HEK293T (cell line): ENCODE measurements at regions not wholly inside any gene's neighbourhood (a gene's known extent, or its start where the extent isn't known, plus 50 kb on each side); places are given as distances from the start of the nearest gene placed in this dataset.
"Not testable (repeated sequence)": the region's sequence is repeated elsewhere in the genome, so short reads cannot be mapped to it uniquely, and the experiment has no call there.

Experiments
- CTCF ChIA-PET: fragments of 350-600 bp; formaldehyde crosslinking; extraction: SDS; loops from one replicate; lab custom pipeline; 2021; ENCODE audit warnings: antibody characterized with exemption, inconsistent platforms; lab: Yijun Ruan, JAX
- POLR2A ChIA-PET: fragments of 350-600 bp; formaldehyde crosslinking; extraction: SDS; loops from one replicate; lab custom pipeline; 2020; ENCODE audit warnings: antibody characterized with exemption, inconsistent platforms; lab: Yijun Ruan, JAX
- DNase-seq: peaks from one replicate; pipeline ENCODE4 v3.0.0; 2012; ENCODE audit warnings: mixed read lengths; ENCODE audit errors: extremely low spot score
- ARNT ChIP-seq: fragments of 450-650 bp; IDR thresholded peaks from 2 replicates; pipeline ENCODE4 v1.6.1; 2017; ENCODE audit warnings: mild to moderate bottlenecking
- BHLHE40 ChIP-seq: fragments of 450-650 bp; IDR thresholded peaks from 2 replicates; pipeline ENCODE4 v1.6.1; 2016; ENCODE audit warnings: mild to moderate bottlenecking, moderate library complexity, borderline replicate concordance
- CTBP1 ChIP-seq: fragments of 450-650 bp; IDR thresholded peaks from 2 replicates; pipeline ENCODE4 v1.6.1; 2016; ENCODE audit warnings: borderline replicate concordance
- ELF4 ChIP-seq: fragments of 450-650 bp; IDR thresholded peaks from 2 replicates; pipeline ENCODE4 v1.6.1; 2017; ENCODE audit warnings: antibody characterized with exemption
- FOXA1 ChIP-seq: fragments of 450-650 bp; IDR thresholded peaks from 2 replicates; pipeline ENCODE4 v1.6.1; 2016; ENCODE audit warnings: mild to moderate bottlenecking
- FOXK2 ChIP-seq: fragments of 450-650 bp; IDR thresholded peaks from 2 replicates; pipeline ENCODE4 v1.6.1; 2016; ENCODE audit warnings: mild to moderate bottlenecking
- FOXM1 ChIP-seq: fragments of 450-650 bp; IDR thresholded peaks from 2 replicates; pipeline ENCODE4 v1.6.1; 2017; ENCODE audit warnings: mild to moderate bottlenecking, borderline replicate concordance
- HDGF ChIP-seq: fragments of 450-650 bp; IDR thresholded peaks from 2 replicates; pipeline ENCODE4 v1.6.1; 2017; ENCODE audit warnings: antibody characterized with exemption, borderline replicate concordance
- L3MBTL2 ChIP-seq: fragments of 450-650 bp; conservative IDR thresholded peaks from 2 replicates; pipeline ENCODE4 v1.6.1; 2016; ENCODE audit warnings: mild to moderate bottlenecking
- LEF1 ChIP-seq: fragments of 450-650 bp; IDR thresholded peaks from 2 replicates; pipeline ENCODE4 v1.6.1; 2017; ENCODE audit warnings: mild to moderate bottlenecking, borderline replicate concordance
- NFRKB ChIP-seq: fragments of 450-650 bp; IDR thresholded peaks from 2 replicates; pipeline ENCODE4 v1.6.1; 2016; ENCODE audit warnings: mild to moderate bottlenecking, moderate library complexity
- PKNOX1 ChIP-seq: fragments of 450-650 bp; IDR thresholded peaks from 2 replicates; pipeline ENCODE4 v1.6.1; 2016
- SP1 ChIP-seq: fragments of 450-650 bp; IDR thresholded peaks from 2 replicates; pipeline ENCODE4 v1.6.1; 2017
- SUZ12 ChIP-seq: fragments of 450-650 bp; IDR thresholded peaks from 2 replicates; pipeline ENCODE4 v1.6.1; 2016; ENCODE audit warnings: mild to moderate bottlenecking
- TARDBP ChIP-seq: fragments of 450-650 bp; IDR thresholded peaks from 2 replicates; pipeline ENCODE4 v1.6.1; 2016
- ZNF384 ChIP-seq: fragments of 450-650 bp; IDR thresholded peaks from 2 replicates; pipeline ENCODE4 v1.6.1; 2016

- CTCF ChIA-PET, result no interaction called here
- POLR2A ChIA-PET, result no interaction called here
- no peak for DNase-seq
- TF ChIP-seq ARNT, result no peak
These were observed 187.8 kb downstream of the HIPK3 start for GRCh38 chr11:33444835-33445594.

GRCh38 chr11:33443684-33444083, 186.5 kb downstream of the HIPK3 start:
- no peak for TF ChIP-seq HDGF
- no peak for TF ChIP-seq FOXK2
- TF ChIP-seq ELF4, result no peak
- TF ChIP-seq NFRKB, result no peak
- TF ChIP-seq LEF1, result no peak
- TF ChIP-seq ARNT, result no peak
- no peak for TF ChIP-seq FOXM1
- no peak for TF ChIP-seq L3MBTL2
- TF ChIP-seq FOXA1, result no peak
- TF ChIP-seq SUZ12, result no peak
- no peak for TF ChIP-seq PKNOX1
- TF ChIP-seq CTBP1, result no peak
- no peak for TF ChIP-seq SP1
- TF ChIP-seq TARDBP, result no peak
- no peak for TF ChIP-seq ZNF384
- TF ChIP-seq BHLHE40, result no peak
- POLR2A ChIA-PET, result no interaction called here
- DNase-seq, result no peak
- CTCF ChIA-PET, result no interaction called here

- TF ChIP-seq FOXM1 (no peak), BHLHE40 (no peak), CTBP1 (no peak), ELF4 (no peak), SP1 (no peak), TARDBP (no peak), FOXA1 (no peak)
- POLR2A ChIA-PET, result no interaction called here
- CTCF ChIA-PET, result no interaction called here
- DNase-seq, result no peak
These were observed 181.1 kb downstream of the HIPK3 start for GRCh38 chr11:33438301-33438700.

GRCh38 chr11:33437529-33437928, 180.3 kb downstream of the HIPK3 start:
- POLR2A ChIA-PET, result no interaction called here
- CTCF ChIA-PET, result interaction anchor here (0.5 kb wide), 1 partner anchor 164 kb away, joined by 3 read pairs; no protein-coding TSS in a partner anchor

GRCh38 chr11:33435216-33435615, 178.0 kb downstream of the HIPK3 start:
- ChIA-PET CTCF (no interaction called here), POLR2A (no interaction called here)
- DNase-seq, result no peak
- TF ChIP-seq TARDBP (no peak), ZNF384 (no peak), ELF4 (no peak), HDGF (no peak), FOXK2 (no peak), BHLHE40 (no peak), SUZ12 (no peak), L3MBTL2 (no peak), FOXA1 (no peak), ARNT (no peak), CTBP1 (no peak)

More at GRCh38 chr11:33437529-33437928, 180.3 kb downstream of the HIPK3 start:
- DNase-seq, result no peak
- TF ChIP-seq PKNOX1 (no peak), FOXK2 (no peak)

GRCh38 chr11:33434294-33434693, 177.1 kb downstream of the HIPK3 start:
- ChIA-PET CTCF (no interaction called here), POLR2A (no interaction called here)
- no peak for DNase-seq
- TF ChIP-seq HDGF, result no peak
- TF ChIP-seq FOXM1, result no peak
- no peak for TF ChIP-seq FOXK2
- no peak for TF ChIP-seq LEF1
- TF ChIP-seq ZNF384, result no peak
- no peak for TF ChIP-seq BHLHE40
- no peak for TF ChIP-seq PKNOX1
- no peak for TF ChIP-seq SUZ12
- TF ChIP-seq TARDBP, result no peak
- TF ChIP-seq NFRKB, result no peak
- no peak for TF ChIP-seq CTBP1
- no peak for TF ChIP-seq SP1
- TF ChIP-seq ARNT, result no peak
- no peak for TF ChIP-seq FOXA1
- TF ChIP-seq ELF4, result no peak
- no peak for TF ChIP-seq L3MBTL2

- DNase-seq, POLR2A ChIA-PET, CTCF ChIA-PET: not testable (repeated sequence)
These were observed 171.3 kb downstream of the HIPK3 start for GRCh38 chr11:33428435-33428834.
